ENCODE measurements at regions not wholly inside any gene's neighbourhood (a gene's known extent, or its start where the extent isn't known, plus 50 kb on each side); places are given as distances from the start of the nearest gene placed in this dataset.

DNA sequence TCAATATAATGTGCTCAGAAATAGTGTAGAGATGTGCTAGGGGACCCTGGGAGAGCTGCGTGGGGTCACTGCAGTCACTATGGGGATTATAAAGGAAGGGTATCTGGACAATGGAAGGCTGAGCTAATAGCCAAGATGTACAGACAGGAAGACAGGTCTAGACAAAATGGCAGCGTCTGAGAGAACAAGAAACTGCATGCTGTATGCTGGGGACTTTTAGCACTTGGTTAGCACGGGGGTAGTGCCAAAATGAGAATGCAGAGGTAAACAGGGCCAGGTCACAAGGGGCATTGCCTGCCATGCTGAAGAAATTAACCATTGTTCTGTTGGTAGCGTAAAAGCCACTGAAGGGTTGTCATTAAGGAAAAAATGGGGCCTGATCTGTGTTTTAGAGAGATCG, 308.2 kb downstream of the EMP1 start:
- H3K4me3 ChIP-seq (ENCODE audit: low read depth in 2 of 2, low read length in 1 of 2), result no peak overlapping the region
- no peak overlapping the region for H3K27ac ChIP-seq (ENCODE audit: low read depth in 2 of 2, low read length in 1 of 2)
- no peaks in the 10 kb centered on the region for H3K9me2 ChIP-seq
- no peak overlapping the region for H3K9ac ChIP-seq
- H3K27me3 ChIP-seq (ENCODE audit: insufficient read depth), result no peaks in the 10 kb centered on the region; the same call in 1 of the 2 replicates
- ChIA-PET CTCF (interaction anchor here (1.2 to 2.2 kb wide), 3 partner anchors 10 to 662 kb away, joined by 3 to 11 read pairs (median 3); no protein-coding TSS in a partner anchor), POLR2A (no interaction called here)
- TF ChIP-seq PBX3 (IDR thresholded peaks at IDR 0.05) (no peak), CTCF (IDR thresholded peaks at IDR 0.05) (no peak), ELF1 (IDR thresholded peaks at IDR 0.05) (no peak), RFX5 (IDR thresholded peaks at IDR 0.05; ENCODE audit: low read length) (no peak), FOSL2 (IDR thresholded peaks at IDR 0.05; ENCODE audit: borderline replicate concordance, low read depth) (no peak), NFIC (IDR thresholded peaks at IDR 0.05; ENCODE audit: borderline replicate concordance) (no peak), CHD2 (IDR thresholded peaks at IDR 0.05; ENCODE audit: low read length, partially characterized antibody) (no peak), TAF1 (IDR thresholded peaks at IDR 0.05; ENCODE audit: borderline replicate concordance, low read depth, low read length) (no peak), ZBTB33 (IDR thresholded peaks at IDR 0.05; ENCODE audit: borderline replicate concordance, low read depth) (no peak)
- TF ChIP-seq, protein P1, sequence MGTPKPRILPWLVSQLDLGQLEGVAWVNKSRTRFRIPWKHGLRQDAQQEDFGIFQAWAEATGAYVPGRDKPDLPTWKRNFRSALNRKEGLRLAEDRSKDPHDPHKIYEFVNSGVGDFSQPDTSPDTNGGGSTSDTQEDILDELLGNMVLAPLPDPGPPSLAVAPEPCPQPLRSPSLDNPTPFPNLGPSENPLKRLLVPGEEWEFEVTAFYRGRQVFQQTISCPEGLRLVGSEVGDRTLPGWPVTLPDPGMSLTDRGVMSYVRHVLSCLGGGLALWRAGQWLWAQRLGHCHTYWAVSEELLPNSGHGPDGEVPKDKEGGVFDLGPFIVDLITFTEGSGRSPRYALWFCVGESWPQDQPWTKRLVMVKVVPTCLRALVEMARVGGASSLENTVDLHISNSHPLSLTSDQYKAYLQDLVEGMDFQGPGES (IDR thresholded peaks at IDR 0.05; ENCODE audit: low read depth, low read length), result no peak
- TF ChIP-seq, protein P2, sequence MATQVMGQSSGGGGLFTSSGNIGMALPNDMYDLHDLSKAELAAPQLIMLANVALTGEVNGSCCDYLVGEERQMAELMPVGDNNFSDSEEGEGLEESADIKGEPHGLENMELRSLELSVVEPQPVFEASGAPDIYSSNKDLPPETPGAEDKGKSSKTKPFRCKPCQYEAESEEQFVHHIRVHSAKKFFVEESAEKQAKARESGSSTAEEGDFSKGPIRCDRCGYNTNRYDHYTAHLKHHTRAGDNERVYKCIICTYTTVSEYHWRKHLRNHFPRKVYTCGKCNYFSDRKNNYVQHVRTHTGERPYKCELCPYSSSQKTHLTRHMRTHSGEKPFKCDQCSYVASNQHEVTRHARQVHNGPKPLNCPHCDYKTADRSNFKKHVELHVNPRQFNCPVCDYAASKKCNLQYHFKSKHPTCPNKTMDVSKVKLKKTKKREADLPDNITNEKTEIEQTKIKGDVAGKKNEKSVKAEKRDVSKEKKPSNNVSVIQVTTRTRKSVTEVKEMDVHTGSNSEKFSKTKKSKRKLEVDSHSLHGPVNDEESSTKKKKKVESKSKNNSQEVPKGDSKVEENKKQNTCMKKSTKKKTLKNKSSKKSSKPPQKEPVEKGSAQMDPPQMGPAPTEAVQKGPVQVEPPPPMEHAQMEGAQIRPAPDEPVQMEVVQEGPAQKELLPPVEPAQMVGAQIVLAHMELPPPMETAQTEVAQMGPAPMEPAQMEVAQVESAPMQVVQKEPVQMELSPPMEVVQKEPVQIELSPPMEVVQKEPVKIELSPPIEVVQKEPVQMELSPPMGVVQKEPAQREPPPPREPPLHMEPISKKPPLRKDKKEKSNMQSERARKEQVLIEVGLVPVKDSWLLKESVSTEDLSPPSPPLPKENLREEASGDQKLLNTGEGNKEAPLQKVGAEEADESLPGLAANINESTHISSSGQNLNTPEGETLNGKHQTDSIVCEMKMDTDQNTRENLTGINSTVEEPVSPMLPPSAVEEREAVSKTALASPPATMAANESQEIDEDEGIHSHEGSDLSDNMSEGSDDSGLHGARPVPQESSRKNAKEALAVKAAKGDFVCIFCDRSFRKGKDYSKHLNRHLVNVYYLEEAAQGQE (IDR thresholded peaks at IDR 0.05; ENCODE audit: low read depth, low read length), result no peak
- TF ChIP-seq, protein P3, sequence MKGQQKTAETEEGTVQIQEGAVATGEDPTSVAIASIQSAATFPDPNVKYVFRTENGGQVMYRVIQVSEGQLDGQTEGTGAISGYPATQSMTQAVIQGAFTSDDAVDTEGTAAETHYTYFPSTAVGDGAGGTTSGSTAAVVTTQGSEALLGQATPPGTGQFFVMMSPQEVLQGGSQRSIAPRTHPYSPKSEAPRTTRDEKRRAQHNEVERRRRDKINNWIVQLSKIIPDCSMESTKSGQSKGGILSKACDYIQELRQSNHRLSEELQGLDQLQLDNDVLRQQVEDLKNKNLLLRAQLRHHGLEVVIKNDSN (IDR thresholded peaks at IDR 0.05; ENCODE audit: borderline replicate concordance, low read depth), result no peak
- TF ChIP-seq, protein P4, sequence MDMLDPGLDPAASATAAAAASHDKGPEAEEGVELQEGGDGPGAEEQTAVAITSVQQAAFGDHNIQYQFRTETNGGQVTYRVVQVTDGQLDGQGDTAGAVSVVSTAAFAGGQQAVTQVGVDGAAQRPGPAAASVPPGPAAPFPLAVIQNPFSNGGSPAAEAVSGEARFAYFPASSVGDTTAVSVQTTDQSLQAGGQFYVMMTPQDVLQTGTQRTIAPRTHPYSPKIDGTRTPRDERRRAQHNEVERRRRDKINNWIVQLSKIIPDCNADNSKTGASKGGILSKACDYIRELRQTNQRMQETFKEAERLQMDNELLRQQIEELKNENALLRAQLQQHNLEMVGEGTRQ (IDR thresholded peaks at IDR 0.05; ENCODE audit: borderline replicate concordance, low read depth, low read length), result no peak
- no peaks in the 10 kb centered on the region for H3K4me1 ChIP-seq (ENCODE audit: control insufficient read depth in 1 of 2, insufficient read depth in 2 of 2, low read depth in 1 of 2, low read length in 1 of 2)
- no peak for DNase-seq
- H3F3A ChIP-seq (replicated peaks; ENCODE audit: insufficient read depth), result no peaks in the 10 kb centered on the region
- H3K36me3 ChIP-seq (replicated peaks in 1 of 2; ENCODE audit: control insufficient read depth in 1 of 2, insufficient read depth in 2 of 2, low read length in 1 of 2), result no peaks in the 10 kb centered on the region
- H2AFZ ChIP-seq (ENCODE audit: low read depth), result no peak overlapping the region
- no peaks in the 10 kb centered on the region for H3K9me3 ChIP-seq
- H3K4me2 ChIP-seq, result no peak overlapping the region
- H3K79me2 ChIP-seq (ENCODE audit: insufficient read depth), result no peaks in the 10 kb centered on the region
- WGBS (ENCODE audit: low lambda C conversion rate), result 36% methylated on average over 5 of the region's 5 CpGs
- H4K20me1 ChIP-seq (ENCODE audit: insufficient read depth), result no peaks in the 10 kb centered on the region

Data from SK-N-SH (cell line).